D341Med (cell line): ENCODE measurements at regions not wholly inside any gene's neighbourhood (a gene's known extent, or its start where the extent isn't known, plus 50 kb on each side); places are given as distances from the start of the nearest gene placed in this dataset.

Source experiments
- DNase-seq: peaks from one replicate; pipeline ENCODE4 v3.0.0; 2012; ENCODE audit warnings: low spot score

DNA sequence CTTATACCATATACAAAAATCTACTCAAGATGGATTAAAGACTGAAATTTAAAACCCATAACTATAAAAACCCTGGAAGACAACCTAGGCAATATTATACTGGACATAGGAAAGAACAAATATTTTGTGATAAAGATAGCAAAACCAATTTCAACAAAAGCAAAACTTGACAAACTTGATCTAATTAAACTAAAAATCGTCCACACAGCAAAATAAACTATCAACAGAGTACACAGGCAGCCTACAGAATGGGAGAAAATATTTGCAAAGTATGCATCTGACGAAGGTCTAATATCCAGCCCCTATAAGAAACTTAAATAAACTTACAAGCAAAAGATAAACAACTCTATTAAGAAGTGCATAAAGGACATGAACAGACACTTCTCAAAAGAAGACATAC is 240.1 kb downstream of the HGF start:
- no peak for DNase-seq

DNA sequence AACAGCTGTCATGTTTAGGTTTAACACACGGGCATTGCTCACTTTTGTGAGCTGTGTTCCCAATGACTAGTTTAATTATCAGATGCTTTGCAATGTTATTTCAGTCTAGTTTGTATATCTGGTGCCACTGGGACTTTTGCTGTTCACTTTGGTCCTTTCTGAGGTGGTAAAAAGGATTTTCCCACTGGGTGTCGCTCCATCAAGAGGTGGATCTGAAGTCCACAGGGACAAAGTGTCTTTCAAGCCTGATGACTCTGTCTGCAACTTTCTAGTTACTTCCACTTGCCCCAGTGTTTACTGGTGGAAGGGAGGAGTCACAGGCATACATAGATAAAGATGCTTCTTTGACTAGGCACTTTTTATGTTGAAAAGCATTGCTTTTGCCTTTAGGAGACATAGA is 242.2 kb downstream of the HGF start:
- no peak for DNase-seq

DNA sequence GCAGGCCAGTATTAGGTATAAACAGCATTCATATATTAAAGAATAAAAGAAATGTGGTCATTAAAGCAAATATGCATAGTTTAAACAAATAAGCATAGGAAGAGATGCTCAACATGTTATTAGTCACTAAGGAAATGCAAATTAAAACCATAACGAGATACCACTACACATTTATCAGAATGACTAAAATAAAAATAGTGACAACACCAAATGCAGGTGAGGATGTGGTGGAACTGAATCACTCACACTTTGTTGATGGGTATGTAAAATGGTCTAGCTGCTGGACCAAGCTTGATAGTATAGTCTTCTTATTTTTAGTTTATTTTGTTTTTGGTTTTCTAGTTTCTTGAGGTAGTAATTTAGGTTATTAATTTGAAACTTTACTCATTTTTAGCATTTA is 242.9 kb downstream of the HGF start:
- no peak for DNase-seq

DNA sequence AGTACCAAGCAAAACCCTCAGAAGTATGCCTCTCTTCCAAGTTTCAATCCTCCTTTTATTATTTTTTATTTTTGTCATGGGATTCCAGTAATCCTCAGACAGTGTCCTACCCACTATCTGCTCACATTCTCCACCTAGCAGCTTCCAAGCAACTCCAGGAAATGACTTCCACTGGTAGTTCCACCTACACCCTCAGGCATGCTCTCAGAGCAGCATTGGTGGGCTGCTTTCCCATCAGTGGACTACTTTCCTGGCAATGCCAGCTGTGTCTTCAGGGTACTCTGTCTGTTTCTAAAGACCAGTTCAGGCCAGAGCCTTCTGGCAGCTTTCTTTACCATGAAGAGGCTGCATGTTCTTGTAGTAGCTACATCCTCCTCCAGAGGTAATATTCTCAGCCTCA is 244.0 kb downstream of the HGF start:
- DNase-seq = no peak

DNA sequence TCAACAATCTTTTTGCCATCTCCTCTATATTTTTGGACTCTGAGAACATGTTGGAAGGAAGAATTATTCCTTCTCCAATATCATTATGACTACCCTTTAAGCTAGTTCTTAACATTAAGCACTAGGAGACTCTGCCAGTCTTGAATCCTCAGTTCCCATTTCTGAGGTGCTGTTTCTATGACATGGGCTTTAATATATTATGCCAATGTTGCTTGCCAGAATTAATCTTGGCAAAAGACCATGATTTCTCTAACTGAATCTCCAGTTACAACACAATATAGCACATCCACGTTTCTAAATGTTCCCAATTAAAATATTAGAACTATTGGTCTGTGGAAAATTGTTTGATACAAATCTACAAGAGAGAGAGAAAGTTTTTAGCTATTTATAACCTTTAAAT is 250.0 kb downstream of the HGF start:
- no peak for DNase-seq

DNA sequence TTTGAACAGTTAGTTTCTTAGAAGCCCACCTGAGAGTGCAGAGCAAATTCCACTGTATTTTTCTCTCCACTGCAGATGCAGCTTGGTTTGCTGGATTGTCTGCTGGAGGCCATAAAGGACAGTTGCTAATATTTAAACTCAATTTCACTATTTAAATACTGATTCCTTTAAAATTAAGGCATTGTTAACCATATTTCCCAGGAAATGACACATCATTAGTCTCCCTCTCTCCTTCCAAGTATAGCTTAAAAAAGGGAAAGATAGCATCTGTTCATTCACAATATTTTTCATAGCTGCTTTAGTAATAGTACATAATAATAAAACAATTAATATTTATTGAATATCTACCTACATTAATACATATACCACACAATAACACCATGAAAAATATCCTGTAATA is 252.9 kb downstream of the HGF start:
- no peak for DNase-seq

DNA sequence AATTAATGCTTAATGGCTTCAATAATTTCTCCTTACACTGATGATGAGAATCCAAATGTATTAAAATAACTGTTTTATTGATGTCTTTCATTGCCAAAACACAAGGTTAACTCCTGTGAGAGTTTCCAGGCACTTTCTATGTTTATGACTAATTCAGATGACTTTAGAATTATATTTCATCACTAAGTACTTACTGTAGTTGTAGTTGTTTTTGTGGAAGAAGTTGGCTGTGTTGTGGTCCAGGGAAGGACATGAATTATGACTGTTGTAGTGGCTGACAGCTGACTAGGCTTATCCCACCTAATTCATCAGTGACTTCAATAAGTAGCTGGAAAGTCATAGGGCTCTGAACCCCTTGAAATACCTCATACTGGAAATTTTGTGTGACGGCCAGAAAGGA is 254.8 kb downstream of the HGF start:
- no peak for DNase-seq

DNA sequence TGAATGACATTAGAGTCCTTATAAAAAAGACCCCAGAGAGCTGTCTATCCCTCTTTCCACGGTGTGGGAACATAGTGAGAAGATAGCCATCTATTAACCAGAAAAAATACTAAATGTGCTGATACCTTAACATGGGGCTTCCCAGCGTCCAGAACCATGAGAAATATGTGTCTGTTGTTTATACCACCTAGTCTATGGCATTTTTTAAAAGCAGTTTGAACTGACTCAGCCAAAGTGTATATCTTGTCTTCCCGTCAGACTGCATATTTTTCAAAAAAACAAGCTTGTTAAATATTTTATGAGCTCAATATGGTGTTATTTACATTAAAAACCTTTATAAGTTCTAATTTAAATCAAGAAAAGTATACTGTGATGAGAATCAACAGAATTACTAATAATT is 255.3 kb downstream of the HGF start:
- no peak for DNase-seq

DNA sequence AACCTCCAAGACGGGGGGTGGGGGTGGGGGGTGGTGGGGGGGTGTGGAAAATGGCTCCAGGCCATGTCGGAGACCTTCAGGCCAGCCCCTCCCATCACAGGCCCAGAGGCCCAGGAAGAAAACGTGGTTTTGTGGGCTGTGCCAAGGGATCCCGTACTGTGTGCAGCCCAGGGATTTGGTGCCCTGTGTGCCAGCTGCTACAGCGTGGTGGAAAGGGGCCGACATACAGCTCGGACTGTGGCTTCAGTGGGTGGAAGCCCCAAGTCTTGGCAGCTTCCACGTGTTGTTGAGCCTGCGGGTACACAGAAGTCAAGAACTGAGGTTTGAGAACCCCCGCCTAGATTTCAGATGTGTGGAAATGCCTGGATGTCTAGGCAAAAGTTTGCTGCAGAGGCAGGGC is 259.7 kb downstream of the HGF start:
- no peak for DNase-seq

DNA sequence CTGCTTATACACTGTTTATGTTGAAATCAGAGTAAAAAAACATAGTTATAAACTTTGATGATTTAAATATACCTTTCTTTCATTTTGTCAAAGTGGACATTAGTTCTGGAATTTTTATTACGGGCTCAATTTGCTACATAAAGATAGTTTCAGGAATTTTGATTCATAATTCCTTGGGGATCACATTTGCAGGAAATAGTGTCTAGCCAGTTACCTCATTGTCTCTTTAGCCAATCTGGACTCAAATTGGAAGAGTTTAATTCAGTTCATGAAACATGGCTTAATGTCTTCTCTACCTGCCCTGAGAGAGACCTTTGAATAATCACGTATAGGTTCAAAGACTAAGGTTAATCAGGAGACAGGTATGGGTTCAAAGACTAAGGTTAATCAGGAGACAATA is 262.6 kb downstream of the HGF start:
- no peak for DNase-seq

DNA sequence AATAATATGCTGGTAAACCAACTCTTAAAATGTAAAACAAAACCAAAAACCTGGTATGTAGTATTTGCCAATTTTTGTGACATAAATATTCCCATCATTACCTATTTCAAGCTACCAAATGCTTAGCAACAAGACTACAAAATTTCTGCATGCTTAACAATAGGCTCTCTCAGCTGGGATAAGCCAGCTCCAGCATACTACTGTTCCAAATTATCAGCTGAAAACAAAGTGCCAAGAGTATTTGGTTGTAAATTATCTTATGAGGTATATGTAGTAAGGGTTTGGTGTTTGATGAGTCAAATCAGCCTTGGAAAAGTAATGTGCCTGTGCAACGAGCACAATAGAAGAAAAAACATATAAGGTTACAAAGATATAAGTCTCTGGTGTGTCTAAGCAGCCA is 263.2 kb downstream of the HGF start:
- no peak for DNase-seq

DNA sequence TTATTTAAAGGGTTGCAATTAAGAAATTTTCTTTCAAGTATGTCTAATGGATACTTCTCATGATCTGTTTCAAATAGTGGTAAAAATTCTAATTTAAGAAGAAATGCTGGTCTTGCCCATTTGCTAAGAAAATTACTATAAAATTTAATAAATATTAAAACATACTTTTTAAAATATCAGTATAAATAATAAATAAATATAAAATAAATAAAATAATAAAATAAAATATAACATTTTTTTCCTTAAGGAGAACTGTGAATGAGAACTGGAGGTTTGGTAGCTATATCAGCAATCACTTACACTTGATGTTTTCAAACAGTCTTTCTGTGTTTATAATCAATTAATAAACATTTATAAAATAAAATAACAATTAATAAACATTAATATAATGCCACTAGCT is 266.1 kb downstream of the HGF start:
- no peak for DNase-seq

DNA sequence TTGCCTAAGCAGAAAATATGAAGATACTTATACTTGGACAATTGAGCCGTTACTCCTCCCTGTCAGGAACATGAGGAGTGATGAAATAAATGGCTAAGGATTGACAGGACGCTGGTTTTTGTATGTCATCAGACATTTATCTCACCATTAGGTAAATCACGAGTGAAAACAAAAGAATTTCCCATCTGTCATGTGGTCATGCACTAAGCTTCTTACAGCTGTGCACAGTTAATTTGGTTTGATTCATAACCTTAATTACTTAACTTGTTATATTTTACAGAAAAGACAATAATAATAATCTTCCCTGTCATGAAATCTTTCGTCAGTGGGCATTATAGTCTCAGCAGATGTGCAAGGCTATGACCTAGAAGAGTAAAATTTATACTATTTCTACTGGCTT is 266.5 kb downstream of the HGF start:
- DNase-seq = no peak

DNA sequence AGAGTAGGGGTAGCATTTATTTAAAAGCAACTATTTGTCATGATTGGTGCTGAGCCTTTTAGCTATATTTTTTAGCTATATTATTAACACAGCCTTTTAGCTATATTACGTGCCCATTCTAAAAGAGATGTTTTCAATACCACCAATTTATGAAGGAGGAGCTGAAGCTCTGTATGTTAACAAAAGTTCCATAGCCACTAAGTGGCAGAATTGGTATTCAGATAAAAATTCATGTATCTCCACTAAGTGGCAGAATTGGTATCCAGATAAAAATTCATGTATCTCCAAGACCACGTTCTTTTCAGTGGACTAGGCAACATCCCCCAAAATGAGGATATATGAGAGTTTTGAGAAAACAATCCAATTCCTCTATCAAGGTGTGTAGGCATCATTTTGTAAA is 268.6 kb downstream of the HGF start:
- no peak for DNase-seq

DNA sequence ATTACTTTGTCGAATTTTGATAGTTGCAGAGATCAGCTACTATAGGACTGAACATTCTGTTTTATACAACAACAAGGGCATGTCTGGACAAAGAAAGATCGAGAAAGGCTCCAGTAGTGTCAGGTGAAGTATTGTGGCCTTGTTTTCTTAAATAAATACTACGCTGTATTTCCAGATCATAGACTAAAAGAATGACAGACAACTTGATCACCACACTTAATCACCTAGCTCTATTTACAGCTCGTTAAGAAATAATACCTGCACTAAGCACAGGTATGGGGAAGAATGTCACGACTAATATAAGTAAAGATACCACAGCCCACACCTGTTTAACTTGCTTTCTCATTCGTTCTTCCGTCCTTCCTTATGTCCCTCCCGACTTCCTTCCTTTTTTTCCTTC is 269.2 kb downstream of the HGF start:
- DNase-seq = no peak

DNA sequence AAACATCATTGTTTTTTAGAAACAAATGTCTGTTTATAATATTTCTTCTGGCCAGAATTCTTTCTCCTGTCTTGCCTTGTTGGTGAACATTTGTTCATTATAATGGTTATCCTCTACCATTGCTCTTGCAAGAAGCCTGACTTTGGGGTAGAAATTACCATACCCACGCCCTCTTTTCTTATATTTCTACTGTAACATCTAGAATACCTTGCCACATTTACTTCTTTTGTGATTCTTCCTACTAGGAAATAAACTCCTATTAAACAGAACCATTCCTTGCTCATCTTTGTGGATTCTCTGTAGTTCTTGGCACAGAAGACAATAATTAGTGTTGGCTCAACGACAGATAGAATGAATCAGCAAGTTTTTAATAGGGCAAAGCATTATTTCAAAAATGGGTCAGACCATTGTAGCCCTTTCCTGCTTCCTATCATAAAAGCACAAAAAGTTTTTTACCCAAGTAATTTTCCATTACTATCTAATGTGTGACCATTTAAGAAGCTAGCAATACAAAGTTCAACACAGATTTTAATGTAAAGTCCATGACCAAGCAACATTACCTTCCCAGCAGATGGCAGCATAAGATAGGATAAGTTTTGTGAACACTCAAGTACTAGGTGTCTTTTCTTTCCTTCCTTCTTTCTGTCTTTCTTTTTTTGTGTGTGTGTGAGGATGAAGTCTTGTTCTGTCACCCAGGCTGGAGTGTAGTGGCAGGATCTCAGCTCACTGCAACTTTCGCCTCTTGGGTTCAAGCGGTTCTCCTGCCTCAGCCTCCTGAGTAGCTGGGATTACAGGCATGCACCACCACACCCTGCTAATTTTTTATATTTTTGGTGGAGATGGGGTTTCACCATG is 270.4 kb downstream of the HGF start:
- peak; percentile 46 for DNase-seq

DNA sequence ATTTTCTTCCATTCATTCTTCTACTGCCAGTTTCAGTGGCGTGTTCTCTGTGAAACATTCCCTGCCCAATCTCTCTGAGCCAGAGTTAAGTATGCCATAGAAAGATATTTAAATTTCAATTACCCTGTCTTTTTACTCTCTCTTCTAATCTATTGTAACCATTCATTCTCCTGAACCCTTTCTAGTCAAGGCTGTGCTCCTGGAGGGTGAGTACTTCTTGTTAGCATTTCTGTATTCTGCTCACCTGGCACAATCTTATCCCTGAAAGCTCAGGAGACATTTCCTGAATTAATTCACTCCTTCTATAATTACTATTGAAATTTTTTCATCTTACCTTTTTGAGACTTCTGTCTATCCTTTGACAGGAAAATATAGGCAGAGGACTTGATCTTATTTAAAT is 271.7 kb downstream of the HGF start:
- no peak for DNase-seq

DNA sequence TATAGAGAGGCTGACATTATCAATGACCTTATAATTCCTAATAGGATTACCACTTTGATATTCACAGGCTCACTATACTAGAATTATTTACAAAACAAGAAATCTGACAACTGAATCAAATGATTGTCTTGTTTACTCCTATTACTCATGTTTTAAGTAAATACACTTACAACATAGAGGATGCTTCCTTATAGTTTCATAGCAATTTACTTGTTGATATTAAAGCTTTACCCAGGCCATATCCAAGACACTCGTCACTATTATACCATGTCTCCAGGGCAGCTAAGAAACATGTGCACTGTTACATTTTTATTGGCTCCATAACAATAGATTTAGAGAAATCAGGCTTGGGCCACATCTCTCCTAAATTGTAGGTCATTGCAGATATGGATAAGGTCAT is 276.9 kb downstream of the HGF start:
- DNase-seq = no peak

DNA sequence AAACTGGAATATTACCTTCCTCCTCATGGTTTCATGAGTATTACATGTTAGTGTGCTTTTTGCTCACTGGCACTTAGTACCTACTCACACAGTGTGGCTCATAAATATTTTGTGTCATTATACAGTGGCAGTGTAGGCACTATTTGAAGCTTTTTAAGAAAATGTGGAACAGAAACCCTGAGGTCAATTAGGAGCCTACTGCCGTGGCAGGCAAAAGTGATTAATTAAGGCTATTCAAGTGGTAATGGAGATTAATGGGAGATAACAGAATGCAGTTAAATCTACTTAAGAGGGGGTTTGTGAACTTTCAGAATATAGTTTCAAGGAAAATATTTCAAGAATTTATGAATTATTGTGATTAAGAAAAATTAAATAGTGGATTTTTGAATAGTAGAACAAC is 277.6 kb downstream of the HGF start:
- no peak for DNase-seq

DNA sequence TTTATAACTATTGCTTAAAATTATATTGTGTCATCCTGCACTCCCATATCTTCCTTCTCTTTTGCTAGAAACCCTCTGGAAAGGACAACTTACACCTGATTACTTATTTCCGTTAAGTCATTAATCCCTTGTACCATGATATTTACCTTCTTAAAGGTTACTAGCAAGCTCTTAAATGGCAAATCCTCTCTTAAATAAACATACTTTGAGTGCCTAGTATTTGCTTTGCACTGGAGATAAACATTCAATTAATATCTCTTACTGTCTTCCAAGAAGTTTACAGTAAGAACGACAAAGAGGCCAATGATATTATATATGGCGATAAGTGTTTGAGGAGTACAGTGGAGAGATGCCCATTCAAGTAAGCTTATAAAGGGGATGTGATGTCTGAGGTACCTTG is 278.3 kb downstream of the HGF start:
- DNase-seq = no peak

DNA sequence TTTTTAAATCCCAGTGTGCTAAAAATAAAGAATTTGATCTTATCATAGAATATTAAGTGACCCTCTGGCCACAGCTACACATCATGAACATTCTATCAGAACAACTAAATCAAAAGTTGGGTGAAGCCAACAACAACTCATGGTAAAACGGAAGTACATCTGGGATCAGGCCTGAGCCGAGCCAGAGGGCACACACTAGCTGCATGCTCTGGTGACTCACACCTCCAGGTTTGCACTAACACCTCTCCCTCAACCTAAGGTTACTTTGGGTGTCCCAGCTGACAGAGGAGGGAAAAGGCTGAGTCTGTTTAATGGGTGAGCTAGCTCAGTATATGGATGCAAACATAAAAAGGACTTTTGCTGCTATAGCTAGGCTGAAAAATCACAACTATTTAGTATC is 281.6 kb downstream of the HGF start:
- DNase-seq = no peak

DNA sequence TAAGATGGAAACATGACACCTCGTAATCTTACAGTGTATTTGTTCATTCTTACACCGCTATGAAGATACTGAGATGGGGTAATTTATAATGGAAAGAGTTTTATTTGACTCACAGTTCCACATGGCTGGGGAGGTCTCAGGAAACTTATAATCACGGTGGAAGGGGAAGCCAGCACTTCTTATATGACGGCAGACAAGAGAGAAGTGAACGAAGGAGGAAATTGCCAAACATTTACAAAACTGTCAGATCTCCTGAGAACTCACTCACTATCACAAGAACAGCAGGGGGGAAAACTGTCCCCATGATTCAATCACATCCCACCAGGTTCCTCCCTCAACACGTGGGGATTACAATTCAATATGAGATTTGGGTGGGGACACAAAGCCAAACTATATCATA is 282.3 kb downstream of the HGF start:
- no peak for DNase-seq

DNA sequence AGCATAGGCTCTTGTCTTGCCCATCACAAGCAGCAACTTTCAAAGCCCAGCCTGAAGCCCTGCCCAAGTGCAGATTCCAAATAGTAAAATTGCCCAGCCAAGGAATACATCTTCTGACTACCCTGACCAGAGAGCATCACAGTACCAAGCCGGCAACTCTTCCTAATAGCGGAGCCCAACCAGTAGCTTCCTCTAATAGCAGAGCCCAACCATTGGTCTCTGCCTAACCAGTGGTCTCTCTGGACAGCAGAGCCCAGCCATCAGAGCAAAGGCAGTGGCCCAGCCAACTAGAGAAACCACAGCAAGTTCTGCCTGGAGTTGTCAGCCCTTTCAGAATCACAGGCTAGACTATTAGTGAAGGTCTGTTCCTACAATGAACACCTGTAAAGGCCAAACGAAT is 285.6 kb downstream of the HGF start:
- no peak for DNase-seq

DNA sequence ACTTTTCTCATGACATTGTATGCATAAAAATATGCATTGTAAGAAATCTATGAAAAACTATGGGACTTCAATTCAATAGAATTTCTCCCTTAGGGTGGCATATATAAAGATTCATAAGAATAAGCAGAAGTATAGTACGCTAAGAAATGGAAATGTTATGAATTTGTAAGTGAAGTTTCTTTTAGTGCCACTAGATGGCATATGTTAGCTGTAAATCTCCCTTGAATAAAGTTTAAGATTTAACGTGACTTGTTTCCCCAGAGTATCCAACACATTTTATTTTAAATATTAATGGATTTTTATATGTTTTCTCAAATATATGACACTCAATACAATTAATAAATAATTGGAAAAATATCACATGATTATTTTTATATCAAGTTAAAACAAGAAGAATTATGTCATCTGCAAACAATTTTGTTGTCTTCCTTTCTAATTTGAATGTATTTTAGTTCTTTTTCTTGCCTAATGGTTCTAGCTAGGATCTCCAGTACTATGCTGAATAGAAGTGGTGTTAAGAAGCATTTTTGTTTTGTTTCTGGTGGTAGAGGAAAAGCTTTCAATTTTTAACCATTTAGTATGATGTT is 287.2 kb downstream of the HGF start:
- no peak for DNase-seq
